ENCODE measurements at regions not wholly inside any gene's neighbourhood (a gene's known extent, or its start where the extent isn't known, plus 50 kb on each side); places are given as distances from the start of the nearest gene placed in this dataset.

GRCh38 chr1:104463126-104463697 lies 713.5 kb downstream of the AMY1C start:
- peaks cover 42% of the 10 kb centered on the region for H3K9me3 Mint-ChIP-seq
- no peaks in the 10 kb centered on the region for H3K36me3 Mint-ChIP-seq (ENCODE audit: low read depth)
- H3K4me3 Mint-ChIP-seq: no peak overlapping the region
- TF ChIP-seq CTCF (IDR thresholded peaks at IDR 0.05; ENCODE audit: unreplicated experiment in 3 of 3): no peak
- no peaks in the 10 kb centered on the region for H3K27me3 Mint-ChIP-seq (ENCODE audit: low read depth)
- no peaks in the 10 kb centered on the region for H3K4me1 Mint-ChIP-seq
- no peak overlapping the region for H3K27ac Mint-ChIP-seq

- Mint-ChIP-seq H3K9me3 (peaks cover 33% of the 10 kb centered on the region), H3K27me3 (ENCODE audit: low read depth) (no peaks in the 10 kb centered on the region), H3K4me3 (no peak overlapping the region), H3K36me3 (ENCODE audit: low read depth) (no peaks in the 10 kb centered on the region), H3K27ac (no peak overlapping the region), H3K4me1 (no peaks in the 10 kb centered on the region)
- TF ChIP-seq CTCF (IDR thresholded peaks at IDR 0.05; ENCODE audit: unreplicated experiment in 3 of 3): no peak
Observed at GRCh38 chr1:104466068-104466467, 716.4 kb downstream of the AMY1C start.

GRCh38 chr1:104467590-104467989 lies 717.9 kb downstream of the AMY1C start:
- no peak overlapping the region for H3K4me3 Mint-ChIP-seq
- no peaks in the 10 kb centered on the region for H3K27me3 Mint-ChIP-seq (ENCODE audit: low read depth)
- no peaks in the 10 kb centered on the region for H3K4me1 Mint-ChIP-seq
- no peak overlapping the region for H3K27ac Mint-ChIP-seq
- no peaks in the 10 kb centered on the region for H3K36me3 Mint-ChIP-seq (ENCODE audit: low read depth)
- no peak for TF ChIP-seq CTCF (IDR thresholded peaks at IDR 0.05; ENCODE audit: unreplicated experiment in 3 of 3)
- peaks cover 28% of the 10 kb centered on the region for H3K9me3 Mint-ChIP-seq

GRCh38 chr1:104468282-104468681 lies 718.6 kb downstream of the AMY1C start:
- Mint-ChIP-seq H3K4me1 (no peaks in the 10 kb centered on the region), H3K27ac (no peak overlapping the region), H3K4me3 (no peak overlapping the region), H3K27me3 (ENCODE audit: low read depth) (no peaks in the 10 kb centered on the region), H3K9me3 (peaks cover 27% of the 10 kb centered on the region), H3K36me3 (ENCODE audit: low read depth) (no peaks in the 10 kb centered on the region)
- TF ChIP-seq CTCF (IDR thresholded peaks at IDR 0.05; ENCODE audit: unreplicated experiment in 3 of 3): no peak

- no peak overlapping the region for H3K4me3 Mint-ChIP-seq
- no peaks in the 10 kb centered on the region for H3K27me3 Mint-ChIP-seq (ENCODE audit: low read depth)
- H3K36me3 Mint-ChIP-seq (ENCODE audit: low read depth): no peaks in the 10 kb centered on the region
- TF ChIP-seq CTCF (IDR thresholded peaks at IDR 0.05; ENCODE audit: unreplicated experiment in 3 of 3): no peak
- H3K9me3 Mint-ChIP-seq: no peaks in the 10 kb centered on the region
- no peaks in the 10 kb centered on the region for H3K4me1 Mint-ChIP-seq
- H3K27ac Mint-ChIP-seq: no peak overlapping the region
Observed at GRCh38 chr1:104476126-104476525, 726.4 kb downstream of the AMY1C start.

- no peak for TF ChIP-seq CTCF (IDR thresholded peaks at IDR 0.05; ENCODE audit: unreplicated experiment in 3 of 3)
- Mint-ChIP-seq H3K9me3 (peaks cover 6% of the 10 kb centered on the region), H3K36me3 (ENCODE audit: low read depth) (no peaks in the 10 kb centered on the region), H3K27me3 (ENCODE audit: low read depth) (no peaks in the 10 kb centered on the region), H3K4me3 (no peak overlapping the region), H3K27ac (no peak overlapping the region), H3K4me1 (no peaks in the 10 kb centered on the region)
Observed at GRCh38 chr1:104488296-104489015, 738.8 kb downstream of the AMY1C start.
